ENCODE measurements at regions not wholly inside any gene's neighbourhood (a gene's known extent, or its start where the extent isn't known, plus 50 kb on each side); places are given as distances from the start of the nearest gene placed in this dataset.

- in situ Hi-C loops (cut with MboI; ENCODE audit: low sequenced_read_pairs, unreplicated experiment), result no loop called here
- TF ChIP-seq CTCF (IDR thresholded peaks at IDR 0.05; ENCODE audit: borderline replicate concordance, control extremely low read depth, extremely low read depth, insufficient read depth, missing control alignments), result no peak
Observed at GRCh38 chr9:119945686-119946085, 576.5 kb upstream of the BRINP1 start.

GRCh38 chr9:119941091-119941490 is 571.9 kb upstream of the BRINP1 start:
- in situ Hi-C loops (cut with MboI; ENCODE audit: low sequenced_read_pairs, unreplicated experiment), result no loop called here
- no peak for TF ChIP-seq CTCF (IDR thresholded peaks at IDR 0.05; ENCODE audit: borderline replicate concordance, control extremely low read depth, extremely low read depth, insufficient read depth, missing control alignments)
- DNase-seq (ENCODE audit: low spot score), result no peak

More at GRCh38 chr9:119945686-119946085, 576.5 kb upstream of the BRINP1 start:
- DNase-seq (ENCODE audit: low spot score), result no peak

- DNase-seq (ENCODE audit: low spot score), result no peak
- no peak for TF ChIP-seq CTCF (IDR thresholded peaks at IDR 0.05; ENCODE audit: borderline replicate concordance, control extremely low read depth, extremely low read depth, insufficient read depth, missing control alignments)
- in situ Hi-C loops (cut with MboI; ENCODE audit: low sequenced_read_pairs, unreplicated experiment), result no loop called here
Observed at GRCh38 chr9:119938871-119939270, 569.6 kb upstream of the BRINP1 start.

- no peak for DNase-seq (ENCODE audit: low spot score)
- in situ Hi-C loops (cut with MboI; ENCODE audit: low sequenced_read_pairs, unreplicated experiment), result no loop called here
- TF ChIP-seq CTCF (IDR thresholded peaks at IDR 0.05; ENCODE audit: borderline replicate concordance, control extremely low read depth, extremely low read depth, insufficient read depth, missing control alignments), result no peak
Observed at GRCh38 chr9:119934497-119934896, 565.3 kb upstream of the BRINP1 start.

- TF ChIP-seq CTCF (IDR thresholded peaks at IDR 0.05; ENCODE audit: borderline replicate concordance, control extremely low read depth, extremely low read depth, insufficient read depth, missing control alignments), result no peak
- DNase-seq (ENCODE audit: low spot score), result no peak
- in situ Hi-C loops (cut with MboI; ENCODE audit: low sequenced_read_pairs, unreplicated experiment), result no loop called here
Observed at GRCh38 chr9:119933191-119933590, 564.0 kb upstream of the BRINP1 start.

GRCh38 chr9:119924736-119925135 is 555.5 kb upstream of the BRINP1 start:
- TF ChIP-seq CTCF (IDR thresholded peaks at IDR 0.05; ENCODE audit: borderline replicate concordance, control extremely low read depth, extremely low read depth, insufficient read depth, missing control alignments), result no peak
- in situ Hi-C loops (cut with MboI; ENCODE audit: low sequenced_read_pairs, unreplicated experiment), result no loop called here
- no peak for DNase-seq (ENCODE audit: low spot score)

- in situ Hi-C loops (cut with MboI; ENCODE audit: low sequenced_read_pairs, unreplicated experiment), result no loop called here
- TF ChIP-seq CTCF (IDR thresholded peaks at IDR 0.05; ENCODE audit: borderline replicate concordance, control extremely low read depth, extremely low read depth, insufficient read depth, missing control alignments), result no peak
- DNase-seq (ENCODE audit: low spot score), result no peak
Observed at GRCh38 chr9:119917175-119917574, 547.9 kb upstream of the BRINP1 start.
